22Rv1 (cell line): ENCODE measurements at regions not wholly inside any gene's neighbourhood (a gene's known extent, or its start where the extent isn't known, plus 50 kb on each side); places are given as distances from the start of the nearest gene placed in this dataset.

Source experiments
- H3K27ac ChIP-seq: fragments of 450-650 bp; 2 replicates; pipeline ENCODE4 v1.5.1; 2017
- ZFX ChIP-seq: fragments of 450-650 bp; IDR thresholded peaks from 2 replicates; pipeline ENCODE4 v1.6.1; 2017; ENCODE audit warnings: antibody characterized with exemption, borderline replicate concordance
- TF ChIP-seq, protein P1 (sequence below): fragments of 450-650 bp; IDR thresholded peaks from 2 replicates; pipeline ENCODE4 v1.5.1; 2017; ENCODE audit warnings: mild to moderate bottlenecking

DNA sequence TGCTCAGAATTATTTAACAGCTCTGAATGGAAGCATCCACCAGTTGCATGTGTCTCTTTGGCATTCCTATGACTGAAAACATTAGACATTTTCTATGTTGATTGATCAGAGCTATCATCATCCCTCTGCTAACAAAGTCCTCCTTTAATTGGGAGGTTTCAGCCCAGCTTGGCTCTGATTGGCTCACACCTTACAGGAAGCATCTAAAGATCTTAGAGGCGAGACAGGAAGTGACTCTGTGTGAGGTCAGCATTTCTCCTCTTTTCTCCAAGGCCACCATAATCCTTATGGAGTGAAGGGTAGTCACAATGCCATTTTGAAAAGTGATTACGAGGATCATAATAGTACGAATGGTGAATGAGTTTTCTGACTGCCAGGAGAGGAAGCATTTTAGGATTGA lies 260.8 kb downstream of the MIAT start:
- TF ChIP-seq, protein P1, sequence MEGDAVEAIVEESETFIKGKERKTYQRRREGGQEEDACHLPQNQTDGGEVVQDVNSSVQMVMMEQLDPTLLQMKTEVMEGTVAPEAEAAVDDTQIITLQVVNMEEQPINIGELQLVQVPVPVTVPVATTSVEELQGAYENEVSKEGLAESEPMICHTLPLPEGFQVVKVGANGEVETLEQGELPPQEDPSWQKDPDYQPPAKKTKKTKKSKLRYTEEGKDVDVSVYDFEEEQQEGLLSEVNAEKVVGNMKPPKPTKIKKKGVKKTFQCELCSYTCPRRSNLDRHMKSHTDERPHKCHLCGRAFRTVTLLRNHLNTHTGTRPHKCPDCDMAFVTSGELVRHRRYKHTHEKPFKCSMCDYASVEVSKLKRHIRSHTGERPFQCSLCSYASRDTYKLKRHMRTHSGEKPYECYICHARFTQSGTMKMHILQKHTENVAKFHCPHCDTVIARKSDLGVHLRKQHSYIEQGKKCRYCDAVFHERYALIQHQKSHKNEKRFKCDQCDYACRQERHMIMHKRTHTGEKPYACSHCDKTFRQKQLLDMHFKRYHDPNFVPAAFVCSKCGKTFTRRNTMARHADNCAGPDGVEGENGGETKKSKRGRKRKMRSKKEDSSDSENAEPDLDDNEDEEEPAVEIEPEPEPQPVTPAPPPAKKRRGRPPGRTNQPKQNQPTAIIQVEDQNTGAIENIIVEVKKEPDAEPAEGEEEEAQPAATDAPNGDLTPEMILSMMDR = no peak
- no peak for TF ChIP-seq ZFX
- H3K27ac ChIP-seq = no peak overlapping the region

DNA sequence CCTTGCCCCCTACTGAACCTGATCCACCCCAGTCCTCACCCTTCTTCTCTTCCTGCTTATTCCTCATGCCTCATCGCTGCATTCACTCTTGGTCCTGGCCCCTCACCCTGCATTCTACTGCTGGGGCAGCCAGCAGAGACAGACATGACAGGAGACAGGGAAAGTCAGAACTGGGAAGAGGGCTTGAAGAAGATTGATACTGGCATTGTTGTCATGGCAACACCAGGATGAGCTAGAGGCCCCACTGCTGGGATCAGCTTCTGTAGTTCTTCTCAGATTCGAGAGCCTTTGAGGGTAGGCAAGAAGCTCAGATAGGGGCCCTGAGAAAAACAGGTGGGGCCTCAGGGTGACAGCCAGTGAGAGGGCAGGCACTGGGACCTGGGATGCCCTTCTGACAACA lies 264.3 kb downstream of the MIAT start:
- no peak overlapping the region for H3K27ac ChIP-seq
- no peak for TF ChIP-seq ZFX
- TF ChIP-seq, protein P1 = no peak

DNA sequence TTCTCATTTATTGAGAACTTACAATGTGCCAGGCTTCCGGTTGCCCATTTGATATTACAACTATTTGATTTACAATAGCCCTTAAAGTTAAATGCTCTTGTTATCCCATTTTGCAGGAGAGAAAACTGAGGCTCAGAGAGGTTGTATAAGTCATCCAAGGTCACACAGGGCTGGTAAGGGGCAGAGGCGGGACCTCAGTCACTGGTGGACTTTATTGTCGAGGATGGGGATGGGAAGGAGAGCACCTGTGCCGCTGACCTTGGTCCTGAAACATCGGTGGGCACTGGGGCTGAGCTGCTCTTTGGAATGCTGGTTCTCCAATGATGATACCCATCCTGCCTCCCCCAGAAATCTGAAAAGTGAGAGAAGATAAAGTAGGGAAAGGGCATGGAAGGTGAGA lies 265.4 kb downstream of the MIAT start:
- TF ChIP-seq ZFX = no peak
- TF ChIP-seq, protein P1 = no peak
- no peak overlapping the region for H3K27ac ChIP-seq

DNA sequence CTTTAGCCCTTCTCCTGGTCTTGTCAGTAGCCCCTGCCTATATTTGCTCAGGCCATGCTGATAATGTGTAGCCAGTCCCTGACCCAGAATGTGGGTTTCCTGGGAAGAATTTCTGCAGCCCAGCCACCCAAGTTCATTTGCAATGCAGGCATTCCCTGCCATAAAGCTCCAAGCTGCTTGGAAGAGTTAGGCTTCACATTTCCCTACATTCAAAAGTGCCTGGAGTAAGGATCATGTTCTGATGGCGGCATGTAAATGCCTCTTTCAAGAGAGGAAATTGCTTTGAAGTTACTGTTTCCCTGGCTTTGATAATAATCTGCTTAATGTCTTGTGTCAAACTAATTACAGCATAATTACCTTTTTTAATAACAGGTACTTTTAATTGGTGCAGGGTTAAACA lies 266.1 kb downstream of the MIAT start:
- TF ChIP-seq ZFX = no peak
- TF ChIP-seq, protein P1 = no peak
- no peak overlapping the region for H3K27ac ChIP-seq

DNA sequence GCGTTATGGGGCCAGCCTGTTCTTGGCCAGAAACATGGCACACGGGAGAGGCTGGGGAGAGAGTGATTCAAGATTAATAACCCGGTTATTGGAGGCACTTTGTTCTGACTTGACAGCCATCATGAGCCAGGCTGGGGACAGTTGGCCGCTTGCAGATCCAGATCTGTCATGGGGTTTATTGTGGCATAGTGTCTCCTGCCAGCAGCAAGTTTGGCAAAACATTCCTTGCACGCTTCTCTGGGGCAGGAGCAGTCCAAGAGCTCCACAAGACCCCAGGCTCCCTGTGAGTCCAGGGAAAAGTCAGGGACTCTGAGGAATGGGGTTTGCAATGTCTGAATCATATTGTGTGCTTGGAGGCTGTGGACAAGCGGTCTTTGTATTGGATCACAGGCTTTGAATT lies 270.4 kb downstream of the MIAT start:
- no peak for TF ChIP-seq ZFX
- TF ChIP-seq, protein P1 = no peak
- no peak overlapping the region for H3K27ac ChIP-seq

DNA sequence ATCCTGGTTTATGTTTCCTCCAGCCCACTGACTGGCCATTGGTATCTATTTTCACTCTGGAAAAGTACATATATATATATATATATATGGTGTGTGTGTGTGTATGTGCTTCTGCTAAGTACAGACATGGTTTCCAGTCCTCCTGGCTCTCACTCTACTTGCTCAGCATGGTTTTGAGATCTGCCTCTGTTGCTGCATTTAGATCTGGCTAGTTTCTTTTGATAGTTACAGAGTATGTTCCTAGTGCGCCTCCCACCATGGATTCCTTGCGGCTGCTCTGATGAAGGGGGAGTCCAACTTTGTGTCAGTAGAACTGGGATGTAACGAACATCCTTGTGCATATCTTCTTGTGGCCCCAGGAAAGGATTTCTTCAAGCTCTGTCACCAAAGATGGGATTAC lies 274.1 kb downstream of the MIAT start:
- H3K27ac ChIP-seq = no peak overlapping the region
- TF ChIP-seq, protein P1 = no peak
- no peak for TF ChIP-seq ZFX

DNA sequence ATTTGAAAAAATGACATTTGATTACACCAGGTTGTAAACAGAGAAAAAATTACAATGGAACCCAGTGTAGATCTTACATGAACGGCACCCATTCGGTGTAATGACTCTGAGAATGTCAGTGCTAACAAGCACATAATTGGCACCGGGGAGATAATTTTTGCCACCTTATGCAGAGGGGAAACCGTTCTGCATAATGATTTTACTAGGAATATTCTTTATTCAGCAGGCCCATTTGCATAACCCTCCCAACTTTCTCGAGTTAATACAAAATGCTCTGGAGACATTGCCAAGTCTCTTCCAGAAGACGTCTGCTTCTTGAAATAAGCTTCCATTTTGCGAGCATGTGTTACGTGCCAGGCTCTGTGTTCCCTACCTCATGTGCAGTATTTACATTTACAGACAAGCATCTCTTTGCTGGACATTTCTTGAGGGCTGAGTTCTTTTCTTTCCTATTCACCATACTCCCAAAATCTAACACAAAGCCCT lies 275.8 kb downstream of the MIAT start:
- no peak for TF ChIP-seq ZFX
- TF ChIP-seq, protein P1 = no peak
- H3K27ac ChIP-seq = no peak overlapping the region
